Endothelial cell of umbilical vein (primary cell): ENCODE measurements at regions not wholly inside any gene's neighbourhood (a gene's known extent, or its start where the extent isn't known, plus 50 kb on each side); places are given as distances from the start of the nearest gene placed in this dataset.

ENCODE experiments used
- CTCF ChIP-seq, 2 donors: IDR thresholded peaks; 1 replicate in 1 of 2; 2 replicates in 1 of 2; pipeline ENCODE4 v1.5.1; 2011; ENCODE audit warnings: low read length in 2 of 2, mild to moderate bottlenecking in 2 of 2, moderate library complexity in 2 of 2, control low read depth in 1 of 2, inconsistent platforms in 1 of 2, low read depth in 1 of 2; ENCODE audit not compliant: insufficient read depth in 1 of 2; ENCODE audit errors: extremely low read depth in 1 of 2
- POLR2A ChIP-seq: IDR thresholded peaks from 2 replicates; pipeline ENCODE4 v1.6.1; 2012; ENCODE audit warnings: low read depth, mild to moderate bottlenecking, control low read depth, low read length

- TF ChIP-seq CTCF (IDR thresholded peaks at IDR 0.05; ENCODE audit: extremely low read depth in 1 of 2, insufficient read depth in 1 of 2, low read depth in 1 of 2, low read length in 2 of 2) = no peak
- TF ChIP-seq POLR2A = no peak
Observed at GRCh38 chr20:21921251-21921650, 215.8 kb downstream of the PAX1 start.
